ENCODE measurements at regions not wholly inside any gene's neighbourhood (a gene's known extent, or its start where the extent isn't known, plus 50 kb on each side); places are given as distances from the start of the nearest gene placed in this dataset.

- TF ChIP-seq CTCF (IDR thresholded peaks at IDR 0.05) (no peak), EZH2 (IDR thresholded peaks at IDR 0.05) (no peak)
Observed at GRCh38 chr1:106926803-106927582, 129.5 kb upstream of the PRMT6 start.
